ENCODE measurements at regions not wholly inside any gene's neighbourhood (a gene's known extent, or its start where the extent isn't known, plus 50 kb on each side); places are given as distances from the start of the nearest gene placed in this dataset.
"Not testable (repeated sequence)": the region's sequence is repeated elsewhere in the genome, so short reads cannot be mapped to it uniquely, and the experiment has no call there.

GRCh38 chr11:29258411-29258810, 758.4 kb downstream of the KCNA4 start:
- DNase-seq (ENCODE audit: insufficient read length, low spot score) (no peak), FAIRE-seq (no peak)
- no peak for TF ChIP-seq POLR2A (IDR thresholded peaks at IDR 0.05; ENCODE audit: low read depth, low read length)

GRCh38 chr11:29256580-29256979, 760.2 kb downstream of the KCNA4 start:
- FAIRE-seq, result no peak
- TF ChIP-seq POLR2A (IDR thresholded peaks at IDR 0.05; ENCODE audit: low read depth, low read length), result no peak
- no peak for DNase-seq (ENCODE audit: insufficient read length, low spot score)

GRCh38 chr11:29255401-29255800, 761.4 kb downstream of the KCNA4 start:
- FAIRE-seq, result no peak
- DNase-seq (ENCODE audit: insufficient read length, low spot score), result no peak
- no peak for TF ChIP-seq POLR2A (IDR thresholded peaks at IDR 0.05; ENCODE audit: low read depth, low read length)

- FAIRE-seq (no peak), DNase-seq (ENCODE audit: insufficient read length, low spot score) (no peak)
- no peak for TF ChIP-seq POLR2A (IDR thresholded peaks at IDR 0.05; ENCODE audit: low read depth, low read length)
Observed at GRCh38 chr11:29251738-29252137, 765.1 kb downstream of the KCNA4 start.

GRCh38 chr11:29249713-29250112, 767.1 kb downstream of the KCNA4 start:
- no peak for FAIRE-seq
- DNase-seq (ENCODE audit: insufficient read length, low spot score), result no peak
- TF ChIP-seq POLR2A (IDR thresholded peaks at IDR 0.05; ENCODE audit: low read depth, low read length), result no peak

- FAIRE-seq, result no peak
- DNase-seq (ENCODE audit: insufficient read length, low spot score), result no peak
- TF ChIP-seq POLR2A (IDR thresholded peaks at IDR 0.05; ENCODE audit: low read depth, low read length), result no peak
Observed at GRCh38 chr11:29244355-29244754, 772.5 kb downstream of the KCNA4 start.

GRCh38 chr11:29243616-29244015, 773.2 kb downstream of the KCNA4 start:
- DNase-seq (ENCODE audit: insufficient read length, low spot score) (no peak), FAIRE-seq (no peak)
- TF ChIP-seq POLR2A (IDR thresholded peaks at IDR 0.05; ENCODE audit: low read depth, low read length), result no peak

- FAIRE-seq, result no peak
- no peak for DNase-seq (ENCODE audit: insufficient read length, low spot score)
- TF ChIP-seq POLR2A (IDR thresholded peaks at IDR 0.05; ENCODE audit: low read depth, low read length), result no peak
Observed at GRCh38 chr11:29231991-29232390, 784.8 kb downstream of the KCNA4 start.

GRCh38 chr11:29231586-29231985, 785.2 kb downstream of the KCNA4 start:
- TF ChIP-seq POLR2A (IDR thresholded peaks at IDR 0.05; ENCODE audit: low read depth, low read length), result no peak
- DNase-seq (ENCODE audit: insufficient read length, low spot score), result no peak

GRCh38 chr11:29227811-29228210, 789.0 kb downstream of the KCNA4 start:
- no peak for DNase-seq (ENCODE audit: insufficient read length, low spot score)
- FAIRE-seq, result no peak
- no peak for TF ChIP-seq POLR2A (IDR thresholded peaks at IDR 0.05; ENCODE audit: low read depth, low read length)

More at GRCh38 chr11:29231586-29231985, 785.2 kb downstream of the KCNA4 start:
- no peak for FAIRE-seq

- FAIRE-seq, result no peak
- TF ChIP-seq POLR2A (IDR thresholded peaks at IDR 0.05; ENCODE audit: low read depth, low read length), result no peak
- DNase-seq (ENCODE audit: insufficient read length, low spot score), result no peak
Observed at GRCh38 chr11:29224739-29225384, 792.0 kb downstream of the KCNA4 start.

- not testable (repeated sequence) for FAIRE-seq; DNase-seq (ENCODE audit: insufficient read length, low spot score)
Observed at GRCh38 chr11:29219531-29219930, 797.3 kb downstream of the KCNA4 start.

GRCh38 chr11:29217901-29218300, 798.9 kb downstream of the KCNA4 start:
- no peak for FAIRE-seq
- DNase-seq (ENCODE audit: insufficient read length, low spot score), result no peak
- TF ChIP-seq POLR2A (IDR thresholded peaks at IDR 0.05; ENCODE audit: low read depth, low read length), result no peak

GRCh38 chr11:29214833-29215232, 802.0 kb downstream of the KCNA4 start:
- no peak for DNase-seq (ENCODE audit: insufficient read length, low spot score)
- FAIRE-seq, result no peak
- no peak for TF ChIP-seq POLR2A (IDR thresholded peaks at IDR 0.05; ENCODE audit: low read depth, low read length)

- no peak for FAIRE-seq
- no peak for DNase-seq (ENCODE audit: insufficient read length, low spot score)
- no peak for TF ChIP-seq POLR2A (IDR thresholded peaks at IDR 0.05; ENCODE audit: low read depth, low read length)
Observed at GRCh38 chr11:29211202-29211601, 805.6 kb downstream of the KCNA4 start.

- DNase-seq (ENCODE audit: insufficient read length, low spot score) (no peak), FAIRE-seq (no peak)
- no peak for TF ChIP-seq POLR2A (IDR thresholded peaks at IDR 0.05; ENCODE audit: low read depth, low read length)
Observed at GRCh38 chr11:29210426-29210825, 806.4 kb downstream of the KCNA4 start.

Measured in H54 (cell line).